HEK293 (cell line): ENCODE measurements at regions not wholly inside any gene's neighbourhood (a gene's known extent, or its start where the extent isn't known, plus 50 kb on each side); places are given as distances from the start of the nearest gene placed in this dataset.

Experiments used
- CTCF ChIA-PET: fragments of 350-600 bp; formaldehyde crosslinking; extraction: SDS; loops from one replicate; lab custom pipeline; 2021; ENCODE audit warnings: antibody characterized with exemption; lab: Yijun Ruan, JAX
- POLR2A ChIA-PET: fragments of 300-600 bp; formaldehyde crosslinking; extraction: SDS; loops from one replicate; lab custom pipeline; 2020; ENCODE audit warnings: antibody characterized with exemption, inconsistent platforms; lab: Yijun Ruan, JAX
- H3K27ac ChIP-seq: fragments of 200-500 bp; sonication (Bioruptor generic); 2 replicates; pipeline ENCODE4 v1.5.1; 2014; ENCODE audit warnings: low read depth, low read length, control low read depth, inconsistent platforms; ENCODE audit errors: extremely low read depth
- H3K36me3 ChIP-seq, 2 experiments: fragments of 200-500 bp in 1 of 2; sonication (Bioruptor generic) in 1 of 2; 1 replicate in 1 of 2; 2 replicates in 1 of 2; pipeline ENCODE4 v1.5.1; 2014 to 2017; ENCODE audit warnings: inconsistent platforms in 2 of 2, low read length in 2 of 2; ENCODE audit not compliant: control insufficient read depth in 2 of 2, insufficient read depth in 1 of 2
- H3K4me1 ChIP-seq: fragments of 200-500 bp; sonication (Bioruptor generic); 2 replicates; pipeline ENCODE4 v1.5.1; 2014; ENCODE audit warnings: mild to moderate bottlenecking, low read length, inconsistent platforms; ENCODE audit not compliant: control insufficient read depth, insufficient read depth
- H3K4me3 ChIP-seq: 2 replicates; pipeline ENCODE4 v1.5.1; 2011; ENCODE audit warnings: low read depth, mild to moderate bottlenecking, control low read depth, low read length, moderate library complexity
- H3K9me3 ChIP-seq: fragments of 200-500 bp; sonication (Bioruptor generic); 2 replicates; pipeline ENCODE4 v1.5.1; 2014; ENCODE audit warnings: low read depth, low read length, inconsistent platforms; ENCODE audit not compliant: control insufficient read depth, insufficient read depth
- BCL11B ChIP-seq: fragments of 450-650 bp; formaldehyde crosslinking; IDR thresholded peaks from 2 replicates; pipeline ENCODE4 v1.5.1; 2016; ENCODE audit warnings: low read depth, missing biosample characterization, missing genetic modification characterization
- EGR2 ChIP-seq: fragments of 450-650 bp; formaldehyde crosslinking; IDR thresholded peaks from 2 replicates; pipeline ENCODE4 v1.5.1; 2016; ENCODE audit warnings: low read depth, missing biosample characterization, missing genetic modification characterization
- KLF7 ChIP-seq: fragments of 450-650 bp; formaldehyde crosslinking; IDR thresholded peaks from 2 replicates; pipeline ENCODE4 v1.5.1; 2016; ENCODE audit warnings: missing biosample characterization, missing genetic modification characterization, borderline replicate concordance
- MYNN ChIP-seq: fragments of 450-650 bp; formaldehyde crosslinking; IDR thresholded peaks from 2 replicates; pipeline ENCODE4 v1.5.1; 2016; ENCODE audit warnings: missing biosample characterization, missing genetic modification characterization, borderline replicate concordance
- MZF1 ChIP-seq: fragments of 450-650 bp; formaldehyde crosslinking; IDR thresholded peaks from 2 replicates; pipeline ENCODE4 v1.5.1; 2017; ENCODE audit warnings: missing biosample characterization, missing genetic modification characterization, borderline replicate concordance
- ZFP3 ChIP-seq: fragments of 450-650 bp; formaldehyde crosslinking; IDR thresholded peaks from 2 replicates; pipeline ENCODE4 v1.5.1; 2016; ENCODE audit warnings: low read depth, missing biosample characterization, missing genetic modification characterization
- ZNF169 ChIP-seq: fragments of 450-650 bp; formaldehyde crosslinking; IDR thresholded peaks from 2 replicates; pipeline ENCODE4 v1.5.1; 2016; ENCODE audit warnings: missing biosample characterization, missing genetic modification characterization
- ZNF184 ChIP-seq: fragments of 450-650 bp; IDR thresholded peaks from 2 replicates; pipeline ENCODE4 v1.5.1; 2018; ENCODE audit warnings: missing biosample characterization, mild to moderate bottlenecking, missing genetic modification characterization
- ZNF214 ChIP-seq: fragments of 450-650 bp; formaldehyde crosslinking; IDR thresholded peaks from 2 replicates; pipeline ENCODE4 v1.5.1; 2017; ENCODE audit warnings: missing biosample characterization, mild to moderate bottlenecking, missing genetic modification characterization, borderline replicate concordance
- ZNF280C ChIP-seq: fragments of 450-650 bp; formaldehyde crosslinking; IDR thresholded peaks from 2 replicates; pipeline ENCODE4 v1.5.1; 2016; ENCODE audit warnings: missing biosample characterization, missing genetic modification characterization
- ZNF514 ChIP-seq: fragments of 450-650 bp; formaldehyde crosslinking; IDR thresholded peaks from 2 replicates; pipeline ENCODE4 v1.5.1; 2016; ENCODE audit warnings: missing biosample characterization, missing genetic modification characterization
- ZNF610 ChIP-seq: fragments of 450-650 bp; formaldehyde crosslinking; IDR thresholded peaks from 2 replicates; pipeline ENCODE4 v1.5.1; 2016; ENCODE audit warnings: missing biosample characterization, missing genetic modification characterization, borderline replicate concordance
- ZNF624 ChIP-seq: fragments of 450-650 bp; formaldehyde crosslinking; IDR thresholded peaks from 2 replicates; pipeline ENCODE4 v1.5.1; 2017; ENCODE audit warnings: missing biosample characterization, missing genetic modification characterization
- ZNF654 ChIP-seq: fragments of 450-650 bp; formaldehyde crosslinking; IDR thresholded peaks from 2 replicates; pipeline ENCODE4 v1.5.1; 2016; ENCODE audit warnings: low read depth, missing biosample characterization, missing genetic modification characterization
- ZNF707 ChIP-seq: fragments of 450-650 bp; formaldehyde crosslinking; IDR thresholded peaks from 2 replicates; pipeline ENCODE4 v1.5.1; 2016; ENCODE audit warnings: missing biosample characterization, missing genetic modification characterization
- ZNF747 ChIP-seq: fragments of 450-650 bp; formaldehyde crosslinking; IDR thresholded peaks from 2 replicates; pipeline ENCODE4 v1.5.1; 2016; ENCODE audit warnings: missing biosample characterization, missing genetic modification characterization
- ZNF791 ChIP-seq: fragments of 450-650 bp; formaldehyde crosslinking; IDR thresholded peaks from 2 replicates; pipeline ENCODE4 v1.5.1; 2016; ENCODE audit warnings: missing biosample characterization, missing genetic modification characterization

- TF ChIP-seq ZNF184 (tag by site-specific recombination) (no peak), ZNF169 (tag by site-specific recombination) (no peak), ZNF654 (no peak), KLF7 (tag by site-specific recombination) (no peak), ZNF624 (tag by site-specific recombination) (no peak)
- TF ChIP-seq, all 188 proteins: peak for 0
Measured at GRCh38 chr2:215729985-215730620, 283.2 kb downstream of the MREG start (continued).

- TF ChIP-seq ZNF624 (tag by site-specific recombination), result no peak
- TF ChIP-seq ZNF610 (tag by site-specific recombination), result no peak
- TF ChIP-seq MZF1 (tag by site-specific recombination), result no peak
- no peak for TF ChIP-seq MYNN (tag by site-specific recombination)
- TF ChIP-seq ZNF214 (tag by site-specific recombination), result no peak
- no peak for TF ChIP-seq EGR2 (tag by site-specific recombination)
- no peak for TF ChIP-seq ZNF791
- TF ChIP-seq ZNF707, result no peak
- TF ChIP-seq ZNF514 (tag by site-specific recombination), result no peak
- no peak for TF ChIP-seq ZFP3 (tag by site-specific recombination)
- no peak for TF ChIP-seq BCL11B (tag by site-specific recombination)
- TF ChIP-seq, all 188 proteins: peak for 0
- CTCF ChIA-PET, result no interaction called here
- no peak overlapping the region for H3K4me3 ChIP-seq
- POLR2A ChIA-PET, result no interaction called here
- H3K4me1 ChIP-seq, result no peaks in the 10 kb centered on the region
- no peak overlapping the region for H3K27ac ChIP-seq
- H3K9me3 ChIP-seq, result no peaks in the 10 kb centered on the region
- no peaks in the 10 kb centered on the region for H3K36me3 ChIP-seq
Measured at GRCh38 chr2:215728504-215729065, 284.8 kb downstream of the MREG start.

- no peaks in the 10 kb centered on the region for H3K9me3 ChIP-seq
- ChIA-PET CTCF (no interaction called here), POLR2A (no interaction called here)
- no peak overlapping the region for H3K4me3 ChIP-seq
- no peaks in the 10 kb centered on the region for H3K36me3 ChIP-seq
- TF ChIP-seq ZNF280C, result no peak
- TF ChIP-seq ZNF747 (tag by site-specific recombination), result no peak
- H3K4me1 ChIP-seq, result no peaks in the 10 kb centered on the region
- H3K27ac ChIP-seq, result no peak overlapping the region
Measured at GRCh38 chr2:215727507-215728503, 285.5 kb downstream of the MREG start.
